ENCODE measurements at regions not wholly inside any gene's neighbourhood (a gene's known extent, or its start where the extent isn't known, plus 50 kb on each side); places are given as distances from the start of the nearest gene placed in this dataset.

DNA sequence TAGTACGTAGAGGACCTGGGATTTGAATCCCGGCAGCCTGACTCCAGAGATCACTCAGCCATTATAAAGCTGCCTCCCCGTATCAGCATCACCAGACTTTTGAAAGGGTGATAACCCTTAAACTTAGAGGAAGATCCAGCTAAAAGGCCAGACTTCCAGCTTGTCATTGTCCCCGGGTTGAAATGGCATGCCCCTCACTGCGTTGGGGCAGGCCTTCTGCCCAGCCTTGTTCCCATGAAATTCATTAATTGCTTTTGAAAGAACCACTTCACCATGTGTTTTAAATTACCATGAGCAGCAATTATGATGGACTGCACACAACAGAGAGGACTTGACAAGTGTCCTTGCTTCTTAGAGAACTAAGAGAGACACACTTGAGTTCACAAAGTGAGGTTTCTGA, 269.6 kb upstream of the CRY1 start:
- FAIRE-seq, result no peak
- TF ChIP-seq, protein P1, sequence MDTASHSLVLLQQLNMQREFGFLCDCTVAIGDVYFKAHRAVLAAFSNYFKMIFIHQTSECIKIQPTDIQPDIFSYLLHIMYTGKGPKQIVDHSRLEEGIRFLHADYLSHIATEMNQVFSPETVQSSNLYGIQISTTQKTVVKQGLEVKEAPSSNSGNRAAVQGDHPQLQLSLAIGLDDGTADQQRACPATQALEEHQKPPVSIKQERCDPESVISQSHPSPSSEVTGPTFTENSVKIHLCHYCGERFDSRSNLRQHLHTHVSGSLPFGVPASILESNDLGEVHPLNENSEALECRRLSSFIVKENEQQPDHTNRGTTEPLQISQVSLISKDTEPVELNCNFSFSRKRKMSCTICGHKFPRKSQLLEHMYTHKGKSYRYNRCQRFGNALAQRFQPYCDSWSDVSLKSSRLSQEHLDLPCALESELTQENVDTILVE (CRISPR knock-in tag; IDR thresholded peaks at IDR 0.05), result no peak
- no peak for TF ChIP-seq KLF6 (CRISPR knock-in tag; IDR thresholded peaks at IDR 0.05)
- TF ChIP-seq, protein P2, sequence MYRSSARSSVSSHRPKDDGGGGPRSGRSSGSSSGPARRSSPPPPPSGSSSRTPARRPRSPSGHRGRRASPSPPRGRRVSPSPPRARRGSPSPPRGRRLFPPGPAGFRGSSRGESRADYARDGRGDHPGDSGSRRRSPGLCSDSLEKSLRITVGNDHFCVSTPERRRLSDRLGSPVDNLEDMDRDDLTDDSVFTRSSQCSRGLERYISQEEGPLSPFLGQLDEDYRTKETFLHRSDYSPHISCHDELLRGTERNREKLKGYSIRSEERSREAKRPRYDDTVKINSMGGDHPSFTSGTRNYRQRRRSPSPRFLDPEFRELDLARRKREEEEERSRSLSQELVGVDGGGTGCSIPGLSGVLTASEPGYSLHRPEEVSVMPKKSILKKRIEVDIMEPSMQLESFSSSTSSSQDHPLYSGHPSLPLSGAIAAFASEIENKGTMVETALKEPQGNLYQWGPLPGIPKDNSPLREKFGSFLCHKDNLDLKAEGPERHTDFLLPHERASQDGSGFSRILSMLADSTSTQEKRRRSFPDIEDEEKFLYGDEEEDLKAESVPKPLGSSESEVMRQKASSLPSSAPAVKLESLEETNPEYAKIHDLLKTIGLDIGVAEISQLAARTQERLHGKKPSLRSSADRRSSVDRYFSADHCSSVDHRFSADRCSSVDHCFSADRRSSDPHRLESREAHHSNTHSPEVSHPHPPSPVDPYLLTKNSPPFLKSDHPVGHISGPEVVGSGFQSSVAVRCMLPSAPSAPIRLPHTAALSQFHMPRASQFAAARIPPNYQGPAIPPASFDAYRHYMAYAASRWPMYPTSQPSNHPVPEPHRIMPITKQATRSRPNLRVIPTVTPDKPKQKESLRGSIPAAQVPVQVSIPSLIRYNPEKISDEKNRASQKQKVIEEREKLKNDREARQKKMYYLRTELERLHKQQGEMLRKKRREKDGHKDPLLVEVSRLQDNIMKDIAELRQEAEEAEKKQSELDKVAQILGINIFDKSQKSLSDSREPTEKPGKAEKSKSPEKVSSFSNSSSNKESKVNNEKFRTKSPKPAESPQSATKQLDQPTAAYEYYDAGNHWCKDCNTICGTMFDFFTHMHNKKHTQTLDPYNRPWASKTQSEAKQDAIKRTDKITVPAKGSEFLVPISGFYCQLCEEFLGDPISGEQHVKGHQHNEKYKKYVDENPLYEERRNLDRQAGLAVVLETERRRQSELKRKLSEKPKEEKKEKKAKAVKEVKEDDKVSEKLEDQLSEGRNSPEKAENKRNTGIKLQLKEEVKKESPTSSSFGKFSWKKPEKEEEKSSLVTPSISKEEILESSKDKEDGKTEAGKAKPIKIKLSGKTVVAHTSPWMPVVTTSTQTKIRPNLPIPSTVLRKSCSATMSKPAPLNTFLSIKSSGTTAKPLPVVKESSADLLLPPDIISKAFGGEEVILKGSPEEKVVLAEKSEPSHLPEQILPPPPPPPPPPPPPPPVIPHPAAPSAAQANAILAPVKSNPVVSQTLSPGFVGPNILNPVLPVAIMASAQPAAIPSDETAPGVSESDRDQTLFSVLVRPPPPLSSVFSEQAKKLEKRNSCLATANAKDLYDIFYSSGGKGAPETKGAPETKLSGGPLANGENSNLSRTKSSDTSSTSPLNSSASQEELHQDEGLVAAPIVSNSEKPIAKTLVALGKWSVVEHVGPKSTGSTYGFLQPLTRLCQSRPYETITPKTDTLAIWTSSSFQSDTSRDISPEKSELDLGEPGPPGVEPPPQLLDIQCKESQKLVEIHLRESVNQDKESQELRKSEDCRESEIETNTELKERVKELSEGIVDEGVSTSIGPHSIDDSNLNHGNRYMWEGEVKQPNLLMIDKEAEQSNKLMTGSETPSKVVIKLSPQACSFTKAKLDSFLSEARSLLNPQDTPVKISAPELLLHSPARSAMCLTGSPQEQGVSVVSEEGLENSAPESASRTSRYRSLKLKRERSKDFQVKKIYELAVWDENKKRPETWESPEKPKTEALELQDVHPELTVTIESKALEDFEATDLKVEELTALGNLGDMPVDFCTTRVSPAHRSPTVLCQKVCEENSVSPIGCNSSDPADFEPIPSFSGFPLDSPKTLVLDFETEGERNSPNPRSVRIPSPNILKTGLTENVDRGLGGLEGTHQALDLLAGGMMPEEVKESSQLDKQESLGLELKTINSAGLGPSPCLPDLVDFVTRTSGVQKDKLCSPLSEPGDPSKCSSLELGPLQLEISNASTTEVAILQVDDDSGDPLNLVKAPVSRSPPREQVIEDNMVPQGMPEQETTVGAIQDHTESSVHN (CRISPR knock-in tag; IDR thresholded peaks at IDR 0.05), result no peak
- no peak for TF ChIP-seq CREM (IDR thresholded peaks at IDR 0.05)
- TF ChIP-seq CREM (CRISPR knock-in tag; IDR thresholded peaks at IDR 0.05), result no peak
- TF ChIP-seq ZNF460 (CRISPR knock-in tag; IDR thresholded peaks at IDR 0.05; ENCODE audit: borderline replicate concordance), result no peak
- TF ChIP-seq, protein P3, sequence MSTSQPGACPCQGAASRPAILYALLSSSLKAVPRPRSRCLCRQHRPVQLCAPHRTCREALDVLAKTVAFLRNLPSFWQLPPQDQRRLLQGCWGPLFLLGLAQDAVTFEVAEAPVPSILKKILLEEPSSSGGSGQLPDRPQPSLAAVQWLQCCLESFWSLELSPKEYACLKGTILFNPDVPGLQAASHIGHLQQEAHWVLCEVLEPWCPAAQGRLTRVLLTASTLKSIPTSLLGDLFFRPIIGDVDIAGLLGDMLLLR (CRISPR knock-in tag; IDR thresholded peaks at IDR 0.05), result no peak
- TF ChIP-seq ZNF317 (CRISPR knock-in tag; IDR thresholded peaks at IDR 0.05), result no peak
- no peak for TF ChIP-seq ZNF678 (CRISPR knock-in tag; IDR thresholded peaks at IDR 0.05)
- TF ChIP-seq ZNF446 (CRISPR knock-in tag; IDR thresholded peaks at IDR 0.05), result no peak
- TF ChIP-seq GFI1 (CRISPR knock-in tag; IDR thresholded peaks at IDR 0.05; ENCODE audit: borderline replicate concordance), result no peak
- TF ChIP-seq, protein P4, sequence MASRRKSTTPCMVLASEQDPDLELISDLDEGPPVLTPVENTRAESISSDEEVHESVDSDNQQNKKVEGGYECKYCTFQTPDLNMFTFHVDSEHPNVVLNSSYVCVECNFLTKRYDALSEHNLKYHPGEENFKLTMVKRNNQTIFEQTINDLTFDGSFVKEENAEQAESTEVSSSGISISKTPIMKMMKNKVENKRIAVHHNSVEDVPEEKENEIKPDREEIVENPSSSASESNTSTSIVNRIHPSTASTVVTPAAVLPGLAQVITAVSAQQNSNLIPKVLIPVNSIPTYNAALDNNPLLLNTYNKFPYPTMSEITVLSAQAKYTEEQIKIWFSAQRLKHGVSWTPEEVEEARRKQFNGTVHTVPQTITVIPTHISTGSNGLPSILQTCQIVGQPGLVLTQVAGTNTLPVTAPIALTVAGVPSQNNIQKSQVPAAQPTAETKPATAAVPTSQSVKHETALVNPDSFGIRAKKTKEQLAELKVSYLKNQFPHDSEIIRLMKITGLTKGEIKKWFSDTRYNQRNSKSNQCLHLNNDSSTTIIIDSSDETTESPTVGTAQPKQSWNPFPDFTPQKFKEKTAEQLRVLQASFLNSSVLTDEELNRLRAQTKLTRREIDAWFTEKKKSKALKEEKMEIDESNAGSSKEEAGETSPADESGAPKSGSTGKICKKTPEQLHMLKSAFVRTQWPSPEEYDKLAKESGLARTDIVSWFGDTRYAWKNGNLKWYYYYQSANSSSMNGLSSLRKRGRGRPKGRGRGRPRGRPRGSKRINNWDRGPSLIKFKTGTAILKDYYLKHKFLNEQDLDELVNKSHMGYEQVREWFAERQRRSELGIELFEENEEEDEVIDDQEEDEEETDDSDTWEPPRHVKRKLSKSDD (CRISPR knock-in tag; IDR thresholded peaks at IDR 0.05; ENCODE audit: low read depth), result no peak
- TF ChIP-seq RARG (CRISPR knock-in tag; IDR thresholded peaks at IDR 0.05; ENCODE audit: low read depth), result no peak
- no peak for TF ChIP-seq RBM39 (IDR thresholded peaks at IDR 0.05; ENCODE audit: low read depth, low read length, poor library complexity, severe bottlenecking)

More for the DNA sequence above, 269.6 kb upstream of the CRY1 start:
- H3K9ac ChIP-seq (ENCODE audit: insufficient read depth, low read depth, low read length), result no peak overlapping the region
- DNase-seq (ENCODE audit: low spot score) (no peak), ATAC-seq (no peak)
- no TSS peak for BruUV-seq (replicated peaks)
- ChIA-PET CTCF (ENCODE audit: low intra/inter-chr PET ratio, low total read pairs) (no interaction called here), POLR2A (interaction anchor here (1.3 kb wide), 1 partner anchor 14 kb away, joined by 3 read pairs; no protein-coding TSS in a partner anchor)
- no peaks in the 10 kb centered on the region for H4K20me1 ChIP-seq (ENCODE audit: insufficient read depth, low read length)
- no peaks in the 10 kb centered on the region for H3K9me3 ChIP-seq (ENCODE audit: low read length)
- H3K4me2 ChIP-seq (ENCODE audit: low read depth, low read length), result no peak overlapping the region
- H3K27ac ChIP-seq (ENCODE audit: extremely low read length, insufficient read depth, low read length), result no peak overlapping the region
- H3K27me3 ChIP-seq (ENCODE audit: control insufficient read depth in 1 of 2, insufficient read depth in 2 of 2, low read length in 2 of 2), result no peaks in the 10 kb centered on the region
- H2AFZ ChIP-seq (ENCODE audit: low read length), result no peak overlapping the region
- H3K36me3 ChIP-seq (replicated peaks in 1 of 2; ENCODE audit: control insufficient read depth in 1 of 2, insufficient read depth in 2 of 2, low read length in 2 of 2), result no peaks in the 10 kb centered on the region
- H3K4me1 ChIP-seq (ENCODE audit: insufficient read depth, low read length), result peaks cover 22% of the 10 kb centered on the region
- in situ Hi-C loops (cut with HindIII; ENCODE audit: extremely low pct_ligation_motif_present, low pct_unique_long_range_greater_than_20kb) (no loop called here), intact Hi-C loops (cut with micrococcal nuclease; ENCODE audit: unreplicated experiment) (no loop called here)
- WGBS (ENCODE audit: low lambda C conversion rate), result 64% methylated on average over 5 of the region's 5 CpGs
- H3K4me3 ChIP-seq (replicated peaks in 1 of 3; ENCODE audit: insufficient read depth in 1 of 3, low read depth in 2 of 3, low read length in 3 of 3), result no peak overlapping the region
- H3K79me2 ChIP-seq (ENCODE audit: insufficient read depth, low read length), result no peaks in the 10 kb centered on the region
